ENCODE measurements at regions not wholly inside any gene's neighbourhood (a gene's known extent, or its start where the extent isn't known, plus 50 kb on each side); places are given as distances from the start of the nearest gene placed in this dataset.

- DNase-seq: no peak
Measured at GRCh38 chr22:47990481-47990880, 1228.0 kb downstream of the TBC1D22A start.

- no peak for DNase-seq
Measured at GRCh38 chr22:47987885-47988515, 1225.5 kb downstream of the TBC1D22A start.

GRCh38 chr22:47976219-47976618 is 1213.8 kb downstream of the TBC1D22A start:
- no peak for DNase-seq

DNA sequence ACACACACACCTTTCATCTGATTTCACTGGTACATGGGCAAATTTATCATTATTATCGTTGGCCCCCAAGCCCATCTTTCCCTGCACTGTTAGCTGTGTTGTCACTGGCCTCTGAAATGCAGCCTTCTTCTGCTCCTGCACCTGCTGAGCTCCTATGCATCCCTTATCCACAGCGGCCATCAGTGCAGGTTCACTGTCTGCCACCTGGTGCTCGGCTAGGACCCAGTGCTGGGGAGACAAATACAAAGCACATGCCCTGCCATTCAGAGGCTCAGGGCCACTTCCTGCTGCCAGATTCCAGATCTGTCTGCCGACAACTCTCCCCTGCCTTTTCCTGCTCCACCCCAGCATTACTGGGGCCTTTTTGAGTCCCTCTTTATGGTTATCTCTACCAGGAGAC is 1205.4 kb downstream of the TBC1D22A start:
- no peak for DNase-seq

DNA sequence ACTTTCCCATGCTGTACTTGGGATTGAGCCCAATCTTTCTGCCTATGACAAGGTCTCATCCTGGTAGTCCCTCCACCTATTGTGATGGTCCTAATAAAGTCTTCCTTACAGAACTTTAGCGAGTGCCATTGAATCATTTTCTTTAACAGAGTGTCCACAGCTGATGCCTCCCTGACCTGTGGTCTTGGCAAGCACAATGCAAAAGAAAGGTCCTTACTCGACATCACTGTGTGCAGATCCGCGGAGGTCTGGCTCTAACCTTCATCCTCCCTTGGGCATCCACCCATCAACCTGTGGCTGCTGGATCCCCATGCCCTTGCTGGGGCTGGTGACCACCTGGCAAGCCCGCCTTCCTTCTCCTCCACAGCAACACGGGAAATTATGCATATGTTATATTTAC is 1203.9 kb downstream of the TBC1D22A start:
- DNase-seq: no peak

GRCh38 chr22:47965896-47966295 is 1203.4 kb downstream of the TBC1D22A start:
- no peak for DNase-seq

GRCh38 chr22:47965066-47965465 is 1202.6 kb downstream of the TBC1D22A start:
- DNase-seq: no peak

DNA sequence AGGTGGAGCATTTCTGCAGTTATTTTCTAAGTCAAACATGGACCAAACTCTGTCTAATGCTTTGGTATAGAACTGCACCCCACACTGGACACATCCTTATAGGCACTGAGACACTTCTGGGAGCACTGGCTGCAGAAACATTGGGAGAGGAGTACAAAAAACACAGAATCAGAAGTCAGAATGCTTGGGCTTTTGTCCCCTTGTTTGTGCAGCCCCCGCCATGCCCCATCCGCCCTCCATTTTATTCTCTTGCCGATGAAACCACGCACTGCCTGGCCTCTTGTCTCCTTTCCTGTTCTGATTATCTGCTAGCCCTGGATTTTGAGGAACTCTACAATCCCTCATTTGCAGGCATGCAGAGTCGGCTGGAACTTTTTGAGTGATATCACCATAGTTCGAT is 1201.2 kb downstream of the TBC1D22A start:
- no peak for DNase-seq

DNA sequence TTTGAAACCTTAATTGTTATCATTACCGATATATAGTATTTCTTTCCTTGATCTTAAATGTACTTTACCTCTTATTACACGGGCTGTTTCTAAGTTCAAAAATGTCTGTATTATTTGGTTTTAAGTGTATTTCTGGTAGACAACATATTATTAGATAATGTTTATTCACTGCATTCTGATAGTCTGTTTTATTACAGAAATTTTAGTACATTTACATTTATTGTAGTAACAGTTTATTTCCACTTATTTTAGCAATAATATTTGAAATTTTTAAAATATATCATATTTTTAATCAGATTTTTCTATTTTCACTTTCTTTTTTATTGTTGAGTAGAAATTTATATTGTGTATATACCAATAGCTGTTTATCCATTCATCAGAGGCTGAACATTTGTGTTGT is 1195.2 kb downstream of the TBC1D22A start:
- no peak for DNase-seq

- no peak for DNase-seq
Measured at GRCh38 chr22:47954107-47954506, 1191.7 kb downstream of the TBC1D22A start.

GRCh38 chr22:47944941-47945340 is 1182.5 kb downstream of the TBC1D22A start:
- DNase-seq: no peak

DNA sequence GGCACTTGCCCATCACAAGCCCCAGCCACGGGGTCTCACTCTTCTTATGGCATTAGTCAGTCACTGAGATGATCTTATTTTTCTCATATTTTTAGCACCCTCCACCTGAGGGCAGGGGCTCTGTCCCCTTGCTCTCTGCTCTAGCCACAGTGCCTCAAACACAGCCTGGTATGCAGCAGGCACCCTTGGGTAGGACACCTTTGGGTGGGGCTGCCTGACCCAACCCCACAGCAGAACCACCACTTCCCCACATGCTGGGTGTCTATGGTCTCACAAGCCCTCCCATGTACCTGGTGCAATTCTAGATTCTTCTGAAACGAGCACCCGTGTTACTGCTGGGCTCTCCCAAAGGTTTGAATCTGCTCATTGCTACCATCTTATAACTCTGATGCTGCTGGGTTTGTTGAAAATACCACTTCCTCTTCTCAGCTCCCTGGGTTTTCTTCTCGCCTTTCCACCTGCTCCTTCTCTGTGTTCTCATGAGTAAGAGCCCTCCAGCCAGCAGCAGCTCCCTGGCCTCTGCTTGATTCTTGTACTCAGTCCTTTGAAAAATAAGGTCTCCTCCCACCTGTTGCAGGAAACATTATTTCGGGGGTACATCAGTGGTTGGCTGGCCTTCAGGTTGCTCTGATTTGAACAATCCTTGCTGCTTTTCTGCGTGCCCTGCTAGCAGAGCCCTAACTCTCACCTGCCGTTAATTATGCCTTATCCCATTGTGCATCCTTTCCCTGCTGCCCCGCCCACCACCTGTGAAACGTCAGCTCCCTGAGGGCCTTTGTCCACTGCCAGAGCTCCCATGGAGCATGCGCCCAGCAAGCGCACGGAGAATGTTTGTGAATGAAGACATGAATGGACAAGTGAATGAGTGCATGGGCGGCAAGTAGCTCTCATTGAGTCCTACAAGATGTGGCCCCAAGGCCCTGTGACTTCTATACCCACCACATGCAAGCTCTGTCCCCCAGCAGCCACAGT is 1181.6 kb downstream of the TBC1D22A start:
- no peak for DNase-seq

DNA sequence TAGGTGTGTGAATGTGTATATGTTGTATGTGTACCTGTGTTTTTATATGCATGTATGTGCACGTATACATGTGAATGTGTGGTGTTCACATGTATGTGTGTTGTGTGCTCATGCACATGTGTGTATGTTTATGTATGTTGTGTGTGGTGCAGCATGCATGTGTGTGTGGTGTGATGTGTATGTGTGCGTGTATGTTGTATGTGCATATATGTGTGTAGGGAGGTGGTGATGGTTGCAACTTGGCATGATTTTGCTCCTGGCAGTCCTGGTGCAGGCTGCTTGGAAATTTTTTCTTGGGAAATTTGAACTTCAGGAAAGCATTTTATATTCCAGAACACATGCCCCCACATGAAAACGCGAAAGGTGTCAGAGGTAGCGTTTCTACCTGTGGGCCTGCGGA is 1177.8 kb downstream of the TBC1D22A start:
- DNase-seq: no peak

DNA sequence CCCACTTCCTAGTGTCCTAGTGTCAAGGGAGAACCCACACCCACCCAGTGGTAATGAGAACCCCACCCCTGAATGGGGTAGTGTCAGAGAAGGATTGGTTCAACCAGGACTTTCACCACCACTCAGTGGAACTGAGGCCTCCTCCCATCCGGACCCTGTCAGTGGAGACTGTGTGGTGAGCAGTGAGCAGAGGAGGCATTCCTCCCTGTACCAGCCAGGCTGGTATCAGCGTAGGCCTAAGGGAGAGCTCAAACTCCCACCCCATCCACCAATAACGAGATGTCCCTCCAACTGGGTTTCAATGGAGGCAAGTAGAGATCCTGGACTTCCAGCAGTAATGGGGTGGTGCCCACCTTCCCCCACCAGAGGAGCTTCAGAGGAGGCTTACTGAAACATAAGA is 1171.4 kb downstream of the TBC1D22A start:
- no peak for DNase-seq

GRCh38 chr22:47933226-47933625 is 1170.8 kb downstream of the TBC1D22A start:
- DNase-seq: no peak

- DNase-seq: no peak
Measured at GRCh38 chr22:47929646-47930185, 1167.3 kb downstream of the TBC1D22A start.

GRCh38 chr22:47929073-47929472 is 1166.6 kb downstream of the TBC1D22A start:
- no peak for DNase-seq

GRCh38 chr22:47928631-47929030 is 1166.2 kb downstream of the TBC1D22A start:
- DNase-seq: no peak

DNA sequence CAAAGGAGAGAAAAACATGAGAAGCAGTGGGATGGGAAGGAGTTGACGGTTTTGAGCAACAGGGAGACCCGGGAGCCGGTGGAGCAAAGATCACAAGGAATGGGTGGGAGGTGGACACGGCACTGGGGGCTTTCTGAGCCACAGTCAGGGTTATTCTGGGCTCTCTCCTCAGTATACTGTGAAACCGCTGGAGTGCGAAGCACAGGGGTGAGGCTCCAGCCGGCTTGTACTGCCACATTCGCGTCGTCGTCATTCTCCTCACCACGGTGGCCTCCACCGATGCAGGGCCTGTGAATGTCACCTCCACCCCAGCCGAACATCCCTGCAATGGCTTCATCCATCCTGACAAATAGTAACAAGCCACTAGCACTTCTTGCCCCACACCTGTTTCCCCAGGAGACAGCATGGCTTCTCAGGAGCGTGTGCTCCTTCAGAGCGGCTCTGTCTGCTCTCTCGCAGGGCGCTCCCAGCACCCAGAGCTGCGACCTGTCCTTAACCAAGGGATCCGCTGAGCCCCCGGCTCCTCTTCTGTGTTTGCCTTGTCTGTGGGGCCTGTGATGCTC is 1165.3 kb downstream of the TBC1D22A start:
- no peak for DNase-seq

DNA sequence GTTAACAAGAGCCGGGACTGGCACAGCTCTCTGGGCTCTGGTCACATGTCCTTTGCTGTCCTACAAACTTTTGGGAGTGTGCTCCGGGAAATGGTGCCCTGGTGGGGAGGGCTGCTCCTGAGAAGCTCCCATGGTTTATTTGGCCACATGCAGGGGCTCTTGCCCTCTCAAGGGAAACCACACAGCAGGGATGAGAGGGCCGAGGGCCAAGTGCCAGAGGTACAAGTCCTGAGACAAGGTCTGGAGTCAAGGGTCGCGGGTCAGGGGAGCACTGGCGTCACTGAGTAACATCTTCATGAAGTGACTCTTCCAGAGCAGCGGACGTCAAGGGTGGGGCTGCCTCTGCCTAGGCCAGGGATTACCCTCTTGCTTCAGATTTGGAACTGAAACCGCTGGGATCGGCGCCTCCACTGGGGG is 1160.6 kb downstream of the TBC1D22A start:
- DNase-seq: no peak

GRCh38 chr22:47921906-47922305 is 1159.5 kb downstream of the TBC1D22A start:
- DNase-seq: no peak

DNA sequence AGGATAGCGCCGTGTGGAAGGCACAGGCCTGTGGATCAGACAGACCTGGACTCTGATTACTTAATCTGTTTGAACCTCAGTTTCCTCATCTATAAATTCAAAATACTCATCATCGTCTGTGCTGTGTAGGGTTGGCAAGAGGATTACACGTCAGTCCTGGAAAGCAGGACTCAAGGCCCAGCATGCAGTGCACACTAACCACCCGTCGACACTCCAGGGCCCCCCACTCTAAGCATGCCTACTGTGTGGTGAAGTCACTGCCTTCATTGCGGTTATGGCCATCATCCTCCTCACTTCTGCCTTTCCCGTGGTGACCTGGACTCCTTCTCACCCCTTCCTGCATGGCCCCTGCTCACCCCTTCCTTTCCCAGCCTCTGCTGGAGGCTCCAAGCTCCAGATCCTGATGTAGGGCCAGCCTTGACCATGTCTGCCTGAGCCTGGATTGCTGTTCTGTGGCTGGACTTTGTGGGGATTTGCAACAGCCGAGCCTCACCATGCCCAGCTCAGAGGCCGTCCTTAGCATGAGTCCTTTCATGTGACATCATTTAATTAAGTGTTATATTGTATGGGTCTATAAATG is 1158.0 kb downstream of the TBC1D22A start:
- DNase-seq: no peak

GRCh38 chr22:47919893-47920292 is 1157.4 kb downstream of the TBC1D22A start:
- DNase-seq: no peak

Data from activated CD4-positive, alpha-beta T cell treated with anti-CD3 and anti-CD28 coated beads for 1 hour (primary cell).